GM19438 (cell line): ENCODE measurements at regions not wholly inside any gene's neighbourhood (a gene's known extent, or its start where the extent isn't known, plus 50 kb on each side); places are given as distances from the start of the nearest gene placed in this dataset.

Experiments
- ATAC-seq: cut with Tn5 transposase; IDR thresholded peaks from one replicate; pipeline ENCODE4 v1.9.1; 2021; ENCODE audit warnings: low read depth; ENCODE audit not compliant: unreplicated experiment

DNA sequence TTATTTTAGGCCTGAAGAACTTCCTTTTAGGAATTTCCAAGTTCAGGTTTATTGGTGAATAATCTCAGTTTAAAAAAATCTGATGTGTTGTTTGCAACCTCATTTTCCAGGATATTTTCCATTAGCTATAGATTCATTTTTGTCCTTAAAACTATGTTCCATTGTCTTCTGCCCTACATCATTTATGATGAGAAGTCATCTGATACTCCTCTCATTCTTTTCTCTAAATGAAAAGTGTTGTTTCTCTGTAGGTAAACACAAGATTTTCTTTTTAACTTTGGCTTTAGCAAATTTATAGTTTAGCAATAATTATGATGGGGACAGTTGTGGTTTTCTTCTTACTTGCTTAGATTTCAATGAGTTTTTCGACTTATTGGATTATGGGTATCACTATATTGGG is 427.3 kb downstream of the DCDC2C start:
- no peak for ATAC-seq

DNA sequence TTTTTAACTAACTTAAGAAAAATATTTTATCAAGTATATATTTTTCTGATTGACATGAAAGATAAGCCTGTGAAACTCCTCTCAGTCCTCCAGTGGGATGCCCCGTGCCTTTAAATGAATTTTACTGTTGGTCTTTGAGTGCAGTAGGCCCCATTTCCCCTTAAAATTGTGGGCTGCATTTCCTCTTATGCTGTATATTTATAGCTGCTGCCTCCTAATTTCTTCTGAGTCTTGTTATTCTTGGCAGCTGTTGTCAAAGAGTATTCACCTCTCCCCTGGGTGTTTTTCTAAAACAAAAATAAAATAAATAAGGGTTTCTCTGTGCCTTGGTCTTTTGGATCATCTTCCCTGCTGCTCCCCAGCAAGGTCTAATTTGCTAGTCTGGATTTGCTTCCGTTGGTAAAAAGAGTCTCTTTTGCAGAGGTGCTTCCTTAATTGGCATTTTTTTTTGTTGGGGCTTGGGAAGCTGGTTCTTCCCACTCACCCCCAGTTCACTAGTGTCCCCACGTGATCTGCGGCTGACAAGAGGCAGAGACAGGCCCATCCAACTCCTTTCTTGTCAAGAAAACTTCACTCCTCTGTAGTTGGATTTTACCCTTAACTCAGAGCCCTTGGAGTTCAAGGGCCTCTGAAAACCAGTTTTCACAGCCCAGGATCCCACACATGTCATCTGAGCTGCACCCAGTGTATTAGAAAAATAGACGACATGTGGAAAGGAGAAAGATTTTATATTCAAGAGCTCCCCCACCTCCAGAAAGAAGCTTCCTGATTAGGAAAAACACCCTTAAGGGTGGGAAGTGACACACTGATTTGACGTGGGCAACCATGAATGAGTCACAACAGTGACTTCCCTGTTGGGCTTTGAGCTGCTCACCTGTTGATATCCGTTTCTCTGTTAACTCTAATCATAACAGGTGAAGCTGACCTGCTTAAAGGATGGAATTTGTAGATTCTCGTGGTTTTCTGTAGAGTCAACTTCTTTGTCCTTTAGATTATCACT is 431.5 kb downstream of the DCDC2C start:
- ATAC-seq: no peak

DNA sequence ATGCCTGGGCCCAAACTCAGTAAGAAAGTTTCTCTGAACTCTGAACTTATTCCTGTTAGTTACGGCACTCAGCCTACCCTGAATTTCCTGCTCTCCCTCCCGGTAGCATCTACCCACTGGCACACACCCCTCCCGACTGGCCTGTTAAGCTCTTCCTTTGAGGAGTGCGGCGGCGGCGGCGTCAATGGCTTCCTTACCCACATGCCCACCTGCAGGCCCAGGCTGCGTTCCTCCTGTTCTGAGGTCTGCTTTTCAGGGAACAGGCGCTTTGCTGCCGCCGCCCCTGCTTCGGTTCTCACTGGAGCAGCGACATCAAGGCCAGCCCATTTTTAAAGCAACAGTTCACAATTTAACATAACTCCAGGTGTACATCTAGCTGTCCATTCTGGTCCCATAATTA is 432.4 kb downstream of the DCDC2C start:
- ATAC-seq: no peak

DNA sequence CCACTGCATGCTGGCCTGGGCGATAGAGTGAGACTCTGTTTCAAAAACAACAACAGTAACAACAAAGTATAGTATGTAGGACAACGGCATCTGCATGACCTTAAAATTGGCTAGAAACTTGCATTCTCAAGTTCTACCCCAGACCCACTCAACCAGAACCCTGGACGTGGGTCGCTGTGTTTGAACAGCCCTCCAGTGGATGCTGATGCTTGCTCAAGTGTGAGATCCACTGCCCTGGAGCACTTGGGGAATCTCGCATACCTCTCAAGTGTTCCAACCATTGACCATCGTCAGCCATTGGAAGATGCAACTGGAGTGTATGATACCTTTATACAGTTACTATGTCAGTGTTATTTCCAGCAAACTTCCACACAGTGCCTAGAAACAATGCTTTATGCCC is 435.9 kb downstream of the DCDC2C start:
- no peak for ATAC-seq

DNA sequence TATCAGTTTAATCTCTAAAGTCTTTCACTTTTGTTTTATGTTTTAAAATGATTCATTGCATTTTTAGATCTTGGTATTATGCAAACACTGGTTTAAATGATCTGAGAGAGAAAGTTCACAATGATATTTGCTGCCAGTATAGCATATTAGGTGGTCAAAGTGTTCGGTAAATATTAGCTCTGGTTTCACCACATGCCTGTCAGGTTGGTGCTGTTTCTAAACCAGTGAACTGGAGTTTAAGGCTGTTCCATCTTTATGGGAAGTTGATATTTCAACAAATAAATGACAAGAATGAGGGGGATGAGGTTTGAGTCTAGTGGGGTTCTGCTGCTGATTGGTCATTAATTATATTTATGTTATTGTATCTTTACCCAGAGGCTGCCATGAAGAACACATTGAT is 436.4 kb downstream of the DCDC2C start:
- no peak for ATAC-seq

DNA sequence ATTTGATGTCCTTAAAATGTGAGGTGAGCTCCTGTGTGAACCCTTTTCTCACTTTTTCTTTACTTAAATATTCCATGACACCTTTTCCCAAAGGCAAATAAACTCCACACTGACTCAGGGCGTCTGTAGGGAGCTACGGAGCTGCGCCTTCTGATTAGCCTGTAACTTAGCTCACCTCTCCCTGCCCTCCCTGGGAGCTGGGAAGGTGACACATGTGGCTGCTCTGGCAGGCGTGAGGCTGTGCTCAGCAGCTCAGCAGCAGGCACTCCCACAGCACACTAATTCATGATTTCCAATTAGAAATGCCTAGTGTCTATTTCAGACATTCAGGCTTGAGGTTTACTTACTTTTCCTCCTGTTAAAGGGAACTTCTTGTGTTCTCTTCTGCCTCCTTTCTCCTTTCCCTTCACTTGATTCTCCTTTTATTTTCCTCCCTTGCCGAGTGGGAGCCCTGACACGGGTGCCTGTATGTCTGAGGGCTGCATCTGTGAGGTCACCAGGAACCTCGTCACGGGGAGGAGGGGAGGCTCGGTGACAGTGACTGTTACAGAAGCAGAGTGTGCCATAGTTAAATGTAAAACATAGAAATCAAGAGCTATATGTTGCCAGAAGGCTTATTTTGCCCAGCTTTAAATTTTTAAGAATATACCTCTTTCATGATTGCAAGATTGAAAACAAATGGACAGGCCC is 437.1 kb downstream of the DCDC2C start:
- no peak for ATAC-seq

DNA sequence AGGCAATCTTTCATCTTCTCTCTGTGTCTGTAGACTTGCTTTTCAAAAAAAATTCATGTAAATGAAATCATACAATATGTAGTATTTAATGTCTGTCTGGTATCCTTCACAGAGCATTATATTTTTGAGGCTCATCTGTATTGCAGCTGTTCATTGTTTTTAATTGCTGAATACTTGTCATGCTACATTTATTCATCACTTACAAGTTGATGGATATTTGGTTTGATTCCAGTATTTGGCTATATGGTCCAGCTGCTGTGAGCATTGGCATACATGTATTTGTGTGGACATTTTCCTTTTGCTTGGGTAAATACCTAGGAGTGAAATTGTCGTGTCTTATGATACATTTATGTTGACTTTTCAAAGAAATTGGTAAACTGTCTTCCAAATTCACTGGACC is 441.4 kb downstream of the DCDC2C start:
- no peak for ATAC-seq

DNA sequence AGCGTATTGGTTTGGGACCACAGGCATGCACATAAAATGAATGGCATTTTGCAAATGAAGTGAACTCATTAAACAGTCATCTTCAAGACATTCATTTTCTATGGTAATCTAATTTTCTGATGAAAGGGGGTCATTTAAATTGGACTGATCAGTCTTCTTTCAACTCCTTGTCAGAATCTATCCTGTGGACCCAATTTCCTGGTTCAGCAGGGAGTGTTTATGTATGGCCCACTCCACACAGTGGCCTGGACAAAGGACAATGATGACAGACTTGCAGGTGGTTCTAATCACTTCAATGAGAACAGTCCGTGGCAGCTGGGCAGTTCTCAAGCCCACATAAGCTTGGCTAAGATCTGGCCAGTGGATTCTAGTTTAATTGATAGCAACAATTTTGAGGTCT is 448.1 kb downstream of the DCDC2C start:
- no peak for ATAC-seq

DNA sequence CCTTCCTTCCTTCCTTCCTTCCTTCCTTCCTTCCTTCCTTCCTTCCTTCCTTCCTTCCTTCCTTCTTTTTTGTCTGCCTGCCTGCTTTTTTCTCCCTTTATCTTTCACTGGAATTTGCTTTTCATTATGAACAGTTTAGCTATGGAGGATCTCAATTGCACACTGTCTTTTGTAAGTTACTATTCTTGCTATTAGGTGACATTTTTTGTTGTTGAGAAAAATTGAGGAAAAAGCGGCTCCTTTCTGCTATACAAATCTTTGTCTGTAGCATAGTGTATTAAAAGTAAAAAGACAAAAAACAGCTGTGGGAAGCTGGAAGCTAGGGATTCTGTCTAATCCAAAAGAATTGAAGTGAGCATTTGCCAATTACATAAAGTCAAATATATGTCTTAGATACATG is 448.7 kb downstream of the DCDC2C start:
- no peak for ATAC-seq

DNA sequence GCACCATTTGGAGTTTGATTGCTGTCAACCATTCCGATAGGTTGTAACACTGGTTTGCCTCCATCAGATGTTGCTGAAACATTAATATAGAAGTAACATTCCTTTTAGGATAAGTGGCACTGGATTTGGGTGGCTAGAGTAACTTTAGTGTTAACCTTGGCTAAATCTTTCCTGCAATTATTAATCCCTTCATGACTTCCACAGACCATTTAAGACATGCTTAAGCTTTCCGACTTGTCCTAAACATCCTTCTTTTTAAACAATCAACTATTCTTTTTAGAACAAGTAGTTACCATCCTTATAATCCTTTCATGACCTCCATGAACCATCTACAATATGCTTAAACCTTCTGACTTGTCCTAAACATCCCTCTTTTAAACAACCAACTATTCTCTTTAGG is 465.5 kb downstream of the DCDC2C start:
- no peak for ATAC-seq

DNA sequence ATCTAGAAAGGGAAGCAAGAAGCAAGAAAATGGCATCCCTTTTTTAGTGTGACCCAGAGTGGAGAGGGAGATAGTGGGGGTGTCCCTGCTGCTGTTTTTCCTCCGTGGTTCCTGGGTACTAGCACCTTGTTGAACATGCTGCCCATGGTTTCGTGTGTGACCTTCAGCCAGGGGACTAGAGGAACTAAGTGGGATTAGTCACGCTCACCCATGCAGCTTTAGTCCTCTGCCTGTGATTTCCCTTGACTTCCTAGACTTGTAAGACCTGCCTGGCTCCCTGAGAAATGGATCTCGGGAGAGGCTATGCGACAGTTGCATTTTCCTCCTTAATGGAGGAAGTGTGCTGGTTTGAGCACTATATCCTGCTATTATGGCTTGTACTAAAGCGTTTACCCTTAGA is 471.4 kb downstream of the DCDC2C start:
- ATAC-seq: no peak

DNA sequence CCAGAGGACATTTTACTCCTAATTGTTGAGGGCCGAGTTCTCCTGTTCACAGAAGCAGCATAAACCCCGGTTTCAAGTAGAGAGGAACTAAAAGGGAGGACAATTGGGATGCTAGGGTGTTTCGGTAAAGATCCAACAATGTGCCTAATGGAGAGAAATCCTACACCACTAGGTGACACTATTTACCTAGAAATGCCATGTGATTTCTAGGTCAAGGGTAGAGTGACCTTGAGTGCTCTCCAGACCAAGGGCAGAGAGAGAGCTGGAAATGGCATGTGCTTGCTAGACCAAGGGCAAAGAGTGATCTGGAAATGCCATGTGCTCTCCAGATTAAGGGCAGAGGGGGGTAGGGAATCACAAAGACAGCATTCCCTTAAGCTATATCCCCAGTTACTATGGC is 472.0 kb downstream of the DCDC2C start:
- no peak for ATAC-seq

DNA sequence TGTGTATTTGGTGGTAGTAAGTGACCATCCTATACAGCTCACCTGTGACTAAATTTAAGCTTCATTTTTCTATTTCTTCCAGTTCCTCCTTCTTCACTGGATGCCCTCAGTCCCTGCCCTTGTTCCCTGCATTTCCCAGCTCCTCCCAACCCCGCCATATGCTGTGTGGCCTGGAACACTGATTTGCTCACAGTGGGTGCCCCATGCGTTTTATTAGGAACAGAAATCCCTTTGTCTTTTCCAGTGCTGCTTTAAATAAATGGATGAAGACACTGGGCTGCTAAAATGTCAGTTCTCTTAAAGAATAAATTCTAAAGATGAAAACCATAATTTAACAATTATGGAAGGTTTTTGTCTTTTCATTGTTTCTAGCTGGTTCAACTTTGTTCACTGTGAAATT is 477.3 kb downstream of the DCDC2C start:
- ATAC-seq: no peak

DNA sequence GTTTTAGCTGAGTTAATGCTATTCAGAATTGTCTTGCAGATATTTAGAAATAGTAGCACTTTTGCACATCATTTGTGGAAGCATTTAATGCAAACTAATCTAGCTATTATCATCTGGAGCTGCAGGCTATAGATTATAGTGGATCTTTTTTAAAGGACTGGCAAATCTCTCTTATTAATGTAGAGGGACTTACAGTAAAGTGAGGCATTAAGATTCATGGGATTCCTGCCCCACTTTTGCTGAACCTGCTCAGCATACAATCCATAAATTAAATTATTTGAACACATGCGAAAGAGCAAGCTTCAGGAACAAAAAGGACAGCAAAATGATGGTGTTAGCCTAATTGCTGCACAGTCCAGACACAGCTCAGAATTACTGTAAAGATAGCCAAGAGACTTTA is 477.7 kb downstream of the DCDC2C start:
- no peak for ATAC-seq

DNA sequence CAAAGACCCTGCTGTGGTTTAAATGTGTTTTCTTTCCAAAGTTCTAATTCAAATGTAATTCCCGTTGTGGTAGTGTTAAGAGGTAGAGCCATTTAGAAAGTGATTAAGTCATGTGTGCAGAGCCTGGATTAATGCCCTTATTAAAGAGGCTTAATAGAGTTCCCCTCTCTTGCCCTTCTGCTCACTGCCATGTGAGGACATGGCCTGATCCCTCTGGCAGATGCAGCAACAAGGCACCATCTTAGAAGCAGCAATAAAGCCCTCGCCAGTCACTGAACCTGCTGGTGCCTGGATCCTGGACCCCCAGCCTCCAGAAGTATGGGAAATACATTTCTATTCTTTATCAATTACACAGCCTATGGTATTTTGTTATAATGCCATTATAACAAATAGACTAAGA is 485.2 kb downstream of the DCDC2C start:
- no peak for ATAC-seq

DNA sequence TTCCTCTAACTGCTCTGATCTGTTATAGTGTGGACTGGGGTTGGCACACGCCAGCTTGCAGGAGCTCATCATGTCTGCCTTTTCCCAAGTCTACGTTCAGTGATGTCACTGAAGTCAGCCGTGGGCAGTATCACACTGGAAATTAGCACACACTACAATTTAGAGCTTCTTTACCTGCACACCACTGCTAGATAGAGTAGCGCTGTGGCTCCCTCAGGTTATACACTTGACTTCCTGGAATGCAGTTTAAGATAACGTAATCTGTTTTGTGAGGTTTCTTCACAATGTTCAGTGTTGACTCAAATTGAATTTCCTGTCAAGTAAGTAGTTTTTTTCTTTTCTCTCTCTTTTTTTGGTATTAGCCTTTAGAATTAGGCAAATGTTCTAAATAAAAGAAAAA is 487.2 kb downstream of the DCDC2C start:
- no peak for ATAC-seq

DNA sequence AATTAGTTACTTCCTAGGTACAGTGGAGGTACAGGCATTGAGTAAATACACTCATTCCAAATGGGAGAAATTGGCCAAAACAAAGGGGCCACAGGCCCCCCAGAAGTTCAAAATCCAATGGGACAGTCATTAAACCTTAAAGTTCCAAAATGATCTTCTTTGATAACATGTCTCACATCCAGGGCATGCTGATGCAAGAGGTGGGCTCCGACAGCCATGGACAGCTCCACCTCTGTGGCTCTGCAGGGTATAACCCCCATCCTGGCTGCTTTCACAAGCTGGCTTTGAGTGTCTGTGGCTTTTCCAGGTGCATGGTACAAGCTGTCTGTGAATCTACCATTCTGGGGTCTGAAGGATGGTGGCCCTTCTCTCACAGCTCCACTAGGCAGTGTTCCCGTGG is 488.7 kb downstream of the DCDC2C start:
- ATAC-seq: no peak

DNA sequence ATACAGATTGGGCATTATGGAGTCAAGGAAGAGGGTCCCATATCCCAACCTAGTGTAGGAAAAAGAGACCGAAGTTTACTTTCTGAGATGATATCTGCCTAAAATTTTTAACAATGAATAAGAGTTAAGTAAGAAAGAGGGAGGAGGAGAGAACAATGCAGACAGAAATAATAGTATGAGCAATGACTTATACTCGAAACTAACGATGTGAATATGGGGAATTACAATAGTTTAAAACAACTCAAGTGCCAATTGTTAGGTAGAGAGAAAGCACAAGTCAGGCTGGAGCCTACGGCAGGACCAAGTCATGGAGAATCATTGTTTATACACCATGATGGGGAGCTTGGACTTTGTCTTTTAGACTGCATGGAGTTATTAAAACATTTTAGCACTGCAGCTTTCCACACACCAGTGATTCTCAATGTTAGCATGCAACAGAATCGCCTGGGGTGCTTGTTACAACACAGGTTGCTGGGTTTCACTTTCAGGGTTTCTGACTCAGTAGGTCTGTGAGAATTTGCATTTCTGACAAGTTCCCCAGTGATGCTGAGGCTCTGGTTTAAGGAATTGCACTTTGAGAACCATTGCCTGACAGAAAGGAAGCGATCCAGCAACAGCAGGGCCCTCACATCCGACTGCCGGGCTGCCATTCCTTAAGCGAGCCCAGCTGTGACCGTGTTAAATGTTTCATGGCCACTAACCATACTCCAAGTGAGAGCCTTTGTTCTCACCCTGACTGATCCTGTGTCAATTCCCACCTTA is 511.2 kb downstream of the DCDC2C start:
- no peak for ATAC-seq

DNA sequence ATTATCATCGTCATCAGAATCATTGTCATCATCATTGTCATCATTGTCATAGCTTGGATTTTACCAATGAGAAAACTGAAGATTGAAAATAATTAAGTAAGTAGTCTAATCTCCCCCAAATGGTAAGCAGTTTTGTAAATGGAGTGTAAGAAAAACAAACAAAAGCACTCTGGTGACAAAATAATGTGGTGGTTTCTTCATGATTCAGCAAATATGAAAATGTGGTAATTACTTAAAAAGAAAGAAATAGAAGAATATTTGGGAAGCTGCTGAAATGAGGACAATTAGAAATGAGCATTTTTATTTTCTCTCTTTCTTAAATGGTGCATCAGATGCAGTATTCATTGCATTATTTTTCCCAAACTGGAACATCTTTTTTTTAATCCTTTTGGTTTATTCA is 514.4 kb downstream of the DCDC2C start:
- ATAC-seq: no peak

DNA sequence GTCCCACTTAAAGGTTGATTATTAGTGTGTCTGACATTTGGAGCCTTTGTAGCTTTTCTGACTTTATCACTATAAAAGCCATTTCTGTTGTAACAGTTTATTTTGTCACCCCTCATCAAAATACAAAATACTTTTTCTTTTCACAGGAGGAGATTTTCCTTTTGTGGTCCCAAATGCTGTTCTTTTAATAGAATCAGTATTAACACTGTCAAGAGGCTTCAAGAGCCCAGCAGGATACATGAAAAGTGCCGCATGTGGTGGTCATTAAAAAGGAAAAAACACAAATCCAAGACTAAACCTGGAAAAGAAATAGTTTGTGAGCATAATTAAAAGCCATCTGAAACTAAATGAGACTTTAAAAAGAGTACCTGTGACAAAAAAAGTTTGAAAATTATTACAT is 515.7 kb downstream of the DCDC2C start:
- ATAC-seq: no peak

DNA sequence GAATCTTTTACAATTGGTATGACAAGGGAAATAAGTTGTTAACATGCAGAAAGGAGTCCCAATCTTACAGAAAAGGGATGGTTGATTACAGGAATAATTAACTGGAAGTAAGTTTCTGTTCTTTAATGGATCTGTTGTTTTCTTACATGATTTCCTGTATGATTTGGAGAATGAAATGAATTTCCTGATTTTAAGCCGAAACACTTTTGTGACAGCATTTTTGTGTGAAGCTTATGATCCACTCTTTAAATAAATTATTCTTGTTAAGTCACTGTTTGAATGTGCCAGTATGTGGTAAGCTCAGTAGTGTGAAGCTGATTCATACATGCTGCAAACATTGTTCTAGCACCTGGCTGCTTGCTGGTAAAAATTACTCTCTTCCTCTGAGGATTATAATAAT is 516.2 kb downstream of the DCDC2C start:
- no peak for ATAC-seq
